Kidney capillary endothelial cell (primary cell): ENCODE measurements at regions not wholly inside any gene's neighbourhood (a gene's known extent, or its start where the extent isn't known, plus 50 kb on each side); places are given as distances from the start of the nearest gene placed in this dataset.
A peak's percentile ranks its signal among the peaks of the same experiment; 100 is the strongest.

Experiments used
- DNase-seq: peaks from one replicate; pipeline ENCODE4 v3.0.0-alpha.2; 2018; ENCODE audit warnings: low spot score

GRCh38 chr7:138254444-138254843 is 178.2 kb downstream of the AKR1D1 start:
- DNase-seq = no peak

GRCh38 chr7:138257459-138258196 is 181.4 kb downstream of the AKR1D1 start:
- peak; percentile 12 for DNase-seq

GRCh38 chr7:138258197-138258559 is 181.9 kb downstream of the AKR1D1 start:
- DNase-seq = peak; percentile 11

- DNase-seq = no peak
These were observed 183.4 kb downstream of the AKR1D1 start for GRCh38 chr7:138259675-138260074.

GRCh38 chr7:138267934-138268333 is 191.7 kb downstream of the AKR1D1 start:
- no peak for DNase-seq

- no peak for DNase-seq
These were observed 183.2 kb upstream of the TRIM24 start for GRCh38 chr7:138276891-138277290.

GRCh38 chr7:138278601-138279000 is 181.5 kb upstream of the TRIM24 start:
- no peak for DNase-seq

- DNase-seq = no peak
These were observed 177.1 kb upstream of the TRIM24 start for GRCh38 chr7:138282997-138283396.

GRCh38 chr7:138285129-138285528 is 174.9 kb upstream of the TRIM24 start:
- DNase-seq = no peak

- DNase-seq = no peak
These were observed 173.2 kb upstream of the TRIM24 start for GRCh38 chr7:138286846-138287245.

- no peak for DNase-seq
These were observed 172.5 kb upstream of the TRIM24 start for GRCh38 chr7:138287549-138287948.

- no peak for DNase-seq
These were observed 171.0 kb upstream of the TRIM24 start for GRCh38 chr7:138289082-138289481.

GRCh38 chr7:138289864-138290263 is 170.2 kb upstream of the TRIM24 start:
- DNase-seq = no peak

GRCh38 chr7:138292951-138293350 is 167.1 kb upstream of the TRIM24 start:
- no peak for DNase-seq

GRCh38 chr7:138295049-138295637 is 164.9 kb upstream of the TRIM24 start:
- DNase-seq = no peak

GRCh38 chr7:138297526-138297925 is 162.5 kb upstream of the TRIM24 start:
- no peak for DNase-seq

- no peak for DNase-seq
These were observed 161.0 kb upstream of the TRIM24 start for GRCh38 chr7:138299066-138299465.

- DNase-seq = no peak
These were observed 156.6 kb upstream of the TRIM24 start for GRCh38 chr7:138303230-138304070.

GRCh38 chr7:138304071-138304320 is 156.1 kb upstream of the TRIM24 start:
- DNase-seq = no peak

GRCh38 chr7:138307633-138308032 is 152.4 kb upstream of the TRIM24 start:
- DNase-seq = no peak

GRCh38 chr7:138308136-138308535 is 151.9 kb upstream of the TRIM24 start:
- DNase-seq = no peak

GRCh38 chr7:138309186-138309585 is 150.9 kb upstream of the TRIM24 start:
- no peak for DNase-seq

- DNase-seq = no peak
These were observed 146.3 kb upstream of the TRIM24 start for GRCh38 chr7:138313829-138314178.
